Upper lobe of left lung (tissue), 4 donors: ENCODE measurements at regions not wholly inside any gene's neighbourhood (a gene's known extent, or its start where the extent isn't known, plus 50 kb on each side); places are given as distances from the start of the nearest gene placed in this dataset.

Experiments
- EP300 ChIP-seq, 4 donors: sonication (generic); formaldehyde crosslinking; IDR thresholded peaks; one replicate each; pipeline ENCODE4 v1.5.1; 2017; ENCODE audit warnings: antibody characterized with exemption in 4 of 4, control low read depth in 2 of 4
- POLR2A ChIP-seq, 4 donors: fragments of 450-650 bp; IDR thresholded peaks; one replicate each; pipeline ENCODE4 v1.5.1; 2016 to 2017; ENCODE audit warnings: antibody characterized with exemption in 4 of 4, mild to moderate bottlenecking in 2 of 4
- POLR2AphosphoS5 ChIP-seq, 2 donors: sonication (generic); formaldehyde crosslinking; IDR thresholded peaks; one replicate each; pipeline ENCODE4 v1.5.1; 2017; ENCODE audit warnings: antibody characterized with exemption in 2 of 2
- TF ChIP-seq, protein P1 (sequence below), 6 experiments: fragments of 450-650 bp in 4 of 6; fragments of 200-600 bp in 2 of 6; sonication (generic) in 2 of 6; IDR thresholded peaks; one replicate each; pipeline ENCODE4 v1.5.1; 2016 to 2019; ENCODE audit warnings: antibody characterized with exemption in 6 of 6

DNA sequence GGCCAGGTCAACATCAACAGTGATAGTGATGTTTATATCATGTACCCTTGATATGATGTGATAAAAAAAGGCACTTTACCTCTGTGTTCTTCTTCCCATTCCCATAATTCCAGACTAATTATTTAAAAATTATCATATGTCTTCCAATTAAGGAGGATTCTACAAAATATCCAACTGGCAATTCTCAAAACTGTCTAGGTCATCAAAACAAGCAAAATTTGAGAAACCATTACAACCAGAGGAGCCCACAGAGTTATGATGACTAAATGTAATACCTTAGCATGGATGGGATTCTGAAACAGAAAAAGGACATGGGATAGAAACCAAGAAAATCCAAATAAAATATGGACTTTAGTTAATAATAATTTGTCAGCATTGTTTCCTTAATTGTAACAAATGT is 428.6 kb upstream of the AMOT start:
- TF ChIP-seq, protein P1, sequence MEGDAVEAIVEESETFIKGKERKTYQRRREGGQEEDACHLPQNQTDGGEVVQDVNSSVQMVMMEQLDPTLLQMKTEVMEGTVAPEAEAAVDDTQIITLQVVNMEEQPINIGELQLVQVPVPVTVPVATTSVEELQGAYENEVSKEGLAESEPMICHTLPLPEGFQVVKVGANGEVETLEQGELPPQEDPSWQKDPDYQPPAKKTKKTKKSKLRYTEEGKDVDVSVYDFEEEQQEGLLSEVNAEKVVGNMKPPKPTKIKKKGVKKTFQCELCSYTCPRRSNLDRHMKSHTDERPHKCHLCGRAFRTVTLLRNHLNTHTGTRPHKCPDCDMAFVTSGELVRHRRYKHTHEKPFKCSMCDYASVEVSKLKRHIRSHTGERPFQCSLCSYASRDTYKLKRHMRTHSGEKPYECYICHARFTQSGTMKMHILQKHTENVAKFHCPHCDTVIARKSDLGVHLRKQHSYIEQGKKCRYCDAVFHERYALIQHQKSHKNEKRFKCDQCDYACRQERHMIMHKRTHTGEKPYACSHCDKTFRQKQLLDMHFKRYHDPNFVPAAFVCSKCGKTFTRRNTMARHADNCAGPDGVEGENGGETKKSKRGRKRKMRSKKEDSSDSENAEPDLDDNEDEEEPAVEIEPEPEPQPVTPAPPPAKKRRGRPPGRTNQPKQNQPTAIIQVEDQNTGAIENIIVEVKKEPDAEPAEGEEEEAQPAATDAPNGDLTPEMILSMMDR (IDR thresholded peaks at IDR 0.05): no peak
- TF ChIP-seq EP300 (IDR thresholded peaks at IDR 0.05): no peak
- TF ChIP-seq POLR2AphosphoS5 (IDR thresholded peaks at IDR 0.05): no peak
- TF ChIP-seq POLR2A (IDR thresholded peaks at IDR 0.05): no peak
